GM18519 (cell line): ENCODE measurements at regions not wholly inside any gene's neighbourhood (a gene's known extent, or its start where the extent isn't known, plus 50 kb on each side); places are given as distances from the start of the nearest gene placed in this dataset.

Experiments
- ATAC-seq: cut with Tn5 transposase; IDR thresholded peaks from one replicate; pipeline ENCODE4 v1.9.1; 2021; ENCODE audit warnings: mild to moderate bottlenecking, moderate library complexity; ENCODE audit not compliant: unreplicated experiment, low FRiP score

DNA sequence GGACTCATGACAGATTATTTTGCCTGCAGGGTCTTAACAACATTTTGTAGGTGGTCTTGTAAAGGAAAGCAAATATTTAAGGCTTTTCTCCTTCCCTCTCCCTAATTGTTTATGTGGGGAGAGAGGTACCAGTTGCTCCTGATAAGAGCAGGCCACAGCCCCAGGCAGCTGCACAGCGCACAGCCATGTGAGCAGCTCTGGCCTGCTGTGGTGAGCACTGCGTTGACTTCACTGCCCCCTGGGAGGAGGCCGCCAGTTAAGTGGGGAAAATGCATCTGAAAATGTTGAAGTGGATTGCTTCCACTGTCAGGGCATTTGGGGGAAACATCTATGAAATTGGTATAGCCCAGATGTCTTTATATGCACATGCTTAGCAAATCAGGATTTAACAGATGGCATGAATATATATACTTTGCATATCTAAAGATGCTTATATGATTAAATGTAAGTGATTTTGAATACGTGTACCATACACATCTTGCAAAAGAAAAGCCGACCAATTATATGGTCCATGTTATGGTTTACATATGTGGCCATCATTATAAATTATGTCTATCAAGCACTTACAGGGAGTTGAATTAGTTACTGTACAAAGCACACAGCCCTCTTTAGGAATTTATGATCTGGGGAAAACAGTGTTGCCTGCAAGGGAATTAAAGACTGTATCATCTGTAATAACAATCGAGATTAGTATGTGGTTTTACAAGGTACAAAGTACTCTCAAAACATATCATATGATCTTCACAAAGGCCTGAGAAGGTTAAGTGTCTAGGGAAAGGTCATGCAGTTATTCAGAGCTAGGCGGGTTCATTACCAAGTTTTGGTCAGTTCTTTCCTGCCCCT lies 132.1 kb downstream of the RHOU start:
- no peak for ATAC-seq

DNA sequence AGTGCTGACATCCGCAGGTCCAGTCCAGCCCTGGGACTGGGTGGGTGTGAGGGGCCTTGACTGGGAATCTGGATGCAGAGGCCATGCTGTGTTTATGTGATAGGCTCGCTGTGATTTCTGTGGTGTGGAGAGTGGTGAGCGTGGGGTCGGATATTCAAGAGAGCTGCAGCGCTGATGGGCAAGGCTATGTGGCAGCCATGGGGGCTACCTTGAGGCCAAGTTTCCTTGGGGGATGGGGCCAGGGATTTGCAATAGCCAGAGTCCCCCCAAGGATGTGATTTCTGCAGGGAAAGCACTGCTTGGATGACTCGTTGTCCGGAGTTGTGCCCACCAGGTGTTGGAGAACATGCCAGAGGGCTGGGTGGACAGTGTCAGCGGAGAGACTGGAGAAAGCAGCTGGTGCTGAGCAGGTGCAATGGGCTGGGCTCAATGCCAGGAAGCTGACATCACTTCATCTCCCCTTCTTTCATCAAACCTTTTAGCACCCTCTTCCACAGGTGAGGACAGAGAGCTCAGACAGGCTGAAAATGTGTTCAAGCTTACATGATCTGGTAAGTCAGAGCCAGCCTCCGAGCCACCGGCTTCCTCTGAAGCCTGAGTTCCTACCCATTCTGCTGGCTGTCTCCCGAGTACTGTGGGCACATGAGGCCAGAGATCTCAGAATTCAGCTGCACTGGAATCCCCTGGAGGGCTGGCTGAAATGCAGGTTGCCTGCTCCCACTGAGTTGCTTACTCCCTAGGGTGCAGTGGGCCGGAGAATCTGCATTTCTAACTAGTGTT lies 132.9 kb downstream of the RHOU start:
- no peak for ATAC-seq

DNA sequence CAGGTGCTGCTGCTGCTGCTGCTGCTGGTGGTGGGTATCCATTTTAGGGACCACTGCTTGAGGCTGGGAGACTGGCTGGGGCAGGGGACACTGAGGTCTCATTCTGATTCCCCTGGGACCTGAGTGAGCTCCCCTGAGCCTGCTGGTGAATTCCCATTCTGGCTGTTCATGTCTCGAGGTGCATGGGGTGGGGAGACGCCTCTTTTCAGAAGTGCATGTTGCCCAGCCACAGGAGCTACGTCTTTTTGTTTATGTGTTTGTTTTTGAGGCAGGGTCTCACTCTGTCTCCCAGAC lies 133.4 kb downstream of the RHOU start:
- no peak for ATAC-seq

DNA sequence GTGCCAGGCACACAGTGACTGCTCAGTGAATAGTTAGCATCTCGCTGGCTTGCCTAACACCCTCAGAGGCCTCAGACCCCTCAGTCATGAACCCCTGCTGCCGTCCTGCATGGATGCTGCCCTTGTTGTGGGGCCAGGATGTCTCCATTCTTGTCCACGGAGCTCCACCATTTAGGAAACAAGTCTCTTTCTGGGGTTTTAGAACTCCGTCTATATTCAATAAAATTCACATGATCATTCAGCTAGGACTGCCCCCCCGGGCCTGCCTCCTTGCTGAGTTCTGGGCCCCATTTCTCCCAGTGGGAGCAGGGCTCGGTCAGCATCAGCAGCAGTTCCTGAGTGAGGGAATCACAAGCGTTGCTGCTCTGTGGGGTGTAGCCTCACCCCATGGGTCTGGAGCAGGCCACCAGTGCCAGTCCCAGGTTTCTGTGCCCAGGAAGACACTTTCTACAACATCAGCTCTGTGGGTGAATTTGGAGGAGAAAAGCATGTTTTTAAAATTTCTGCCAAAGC lies 134.1 kb downstream of the RHOU start:
- no peak for ATAC-seq

DNA sequence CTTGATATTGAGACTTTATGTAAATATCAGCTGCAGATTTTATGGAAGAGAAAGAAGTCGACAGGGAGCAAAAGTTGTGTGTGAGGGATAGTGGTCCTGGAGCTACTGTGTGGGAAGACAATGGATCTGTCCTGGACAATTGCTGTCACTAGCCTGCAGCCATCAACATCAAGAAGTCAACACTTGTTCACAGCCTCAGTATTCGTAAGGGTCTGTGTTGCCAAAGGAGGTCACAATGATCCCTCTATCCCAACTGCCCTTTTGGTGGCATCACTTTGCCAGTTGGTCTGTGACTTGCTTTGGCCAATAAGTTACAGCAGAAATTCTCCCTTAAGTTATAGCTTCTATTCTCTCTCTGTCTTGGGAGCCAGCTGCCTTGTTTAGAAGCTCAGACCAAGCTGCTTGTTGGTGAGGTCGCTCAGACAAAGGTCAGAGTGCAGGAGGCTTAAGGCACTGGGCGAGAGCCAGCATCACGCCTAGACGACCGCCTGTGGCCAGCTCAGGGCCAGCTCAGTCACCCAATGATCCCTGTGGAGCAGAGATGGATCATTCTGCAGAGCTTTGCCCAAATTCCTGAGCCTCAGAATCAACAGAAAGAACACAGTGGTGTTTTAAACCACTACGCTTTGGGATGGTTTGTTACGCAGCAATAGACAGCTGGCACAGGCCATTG lies 134.9 kb downstream of the RHOU start:
- ATAC-seq = no peak

DNA sequence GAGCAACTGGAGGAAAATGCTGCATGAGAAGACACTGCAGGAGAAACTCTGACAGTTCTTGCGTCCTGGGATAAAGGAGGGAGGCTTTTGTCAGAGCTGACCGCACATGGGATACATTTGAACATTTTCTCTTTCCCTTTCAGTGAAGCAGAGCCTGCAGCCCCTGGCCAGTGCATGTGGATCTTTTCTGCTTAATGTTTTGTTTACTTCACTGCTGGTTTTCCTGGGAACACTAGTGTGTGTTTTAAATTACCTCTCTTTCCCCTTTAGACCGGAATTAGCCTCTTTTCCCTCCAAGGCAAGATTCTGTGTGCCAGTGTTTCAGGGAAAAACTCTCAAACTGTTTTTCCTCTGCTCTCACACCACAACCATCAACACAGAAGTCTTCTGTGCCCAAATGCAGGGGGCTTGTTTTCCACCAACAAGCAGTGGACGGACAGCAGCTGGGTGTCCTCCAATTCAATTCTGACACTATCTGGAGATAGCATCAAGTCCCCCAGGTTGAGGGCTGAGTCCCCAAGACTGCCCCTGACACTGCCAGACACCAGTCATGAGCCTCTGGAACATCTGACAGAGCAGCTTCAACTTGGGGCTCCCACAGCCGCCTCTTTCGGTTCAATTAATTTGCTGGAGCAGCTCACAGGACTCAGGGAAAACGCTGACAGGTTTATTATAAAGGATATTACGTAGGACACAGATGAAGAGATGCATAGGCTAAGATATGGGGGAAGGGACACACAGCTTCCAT lies 136.2 kb downstream of the RHOU start:
- no peak for ATAC-seq

DNA sequence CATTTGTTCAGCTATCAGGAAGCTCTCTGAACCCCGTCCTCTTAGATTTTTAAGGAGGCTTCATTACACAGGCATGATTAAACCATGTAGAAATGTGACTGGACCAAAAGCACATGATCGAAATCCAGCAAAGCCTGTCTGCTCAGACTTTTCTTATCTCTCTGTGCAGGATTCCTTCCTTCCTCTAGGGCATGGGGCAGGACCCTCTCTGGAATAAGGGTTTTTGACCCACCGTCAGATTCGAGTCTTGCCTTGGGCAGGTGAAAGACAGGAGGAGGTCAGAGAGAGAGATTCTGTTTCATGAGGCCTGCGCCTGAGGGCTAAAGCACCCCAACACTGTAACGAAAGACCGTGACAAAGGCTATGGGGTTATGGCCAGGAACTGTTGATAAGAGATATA lies 136.8 kb downstream of the RHOU start:
- no peak for ATAC-seq

DNA sequence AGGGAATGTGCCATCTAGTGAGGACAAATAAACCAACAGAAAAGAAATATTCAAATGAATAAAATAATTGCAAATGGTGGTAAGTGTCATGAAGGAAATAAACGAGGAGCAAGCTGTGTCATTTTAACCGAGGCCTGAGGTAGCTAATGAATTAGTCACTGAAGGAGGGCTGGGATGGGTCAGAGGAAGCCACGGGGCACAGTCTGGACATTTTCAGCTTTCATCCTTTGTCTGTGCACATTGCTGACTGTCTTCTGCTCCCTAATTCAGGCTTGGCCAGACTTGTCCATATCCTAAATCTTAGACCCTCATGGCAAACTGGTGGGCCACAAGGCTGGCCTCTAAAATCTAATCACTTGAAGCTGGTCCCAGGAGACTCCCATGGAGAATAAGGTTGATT lies 138.4 kb downstream of the RHOU start:
- ATAC-seq = no peak

DNA sequence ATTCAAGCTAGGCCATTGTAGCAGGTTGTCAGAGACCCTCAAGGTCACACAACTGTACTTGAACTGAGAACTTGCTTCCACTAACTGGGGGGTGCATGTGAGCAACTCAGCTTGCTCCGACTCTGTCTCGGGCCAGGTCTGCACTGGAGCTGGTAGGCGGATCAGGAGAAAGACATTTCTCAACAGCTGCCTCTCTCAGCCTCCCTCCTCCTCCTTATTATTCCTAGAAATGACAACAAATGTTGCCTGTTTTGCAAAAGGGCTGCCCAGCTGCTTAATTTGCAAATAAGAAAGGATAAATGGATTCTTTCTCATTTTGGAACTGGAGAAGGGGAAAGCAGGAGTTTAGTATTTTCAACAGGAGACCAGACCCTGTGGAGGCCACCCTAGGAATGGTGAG lies 140.5 kb downstream of the RHOU start:
- ATAC-seq = no peak

DNA sequence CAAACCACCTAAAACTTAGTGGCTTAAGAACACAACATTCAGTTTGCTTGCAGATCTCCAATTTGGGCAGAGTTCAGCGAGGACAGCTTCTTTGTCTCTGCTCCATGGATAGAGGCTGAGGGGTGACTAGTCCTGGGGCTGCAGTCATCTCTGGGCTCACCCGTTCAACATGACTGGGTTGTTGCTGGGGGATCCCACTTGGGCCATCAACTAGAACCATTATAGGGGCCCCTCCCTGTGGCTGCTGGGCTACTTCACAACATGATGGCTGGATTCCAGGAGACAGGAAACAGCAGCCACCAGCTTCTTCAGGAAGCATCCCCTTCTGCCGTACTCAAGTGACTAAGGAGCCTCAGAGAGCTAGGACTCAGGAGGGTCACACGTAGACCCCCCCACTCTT lies 140.9 kb downstream of the RHOU start:
- ATAC-seq = no peak

DNA sequence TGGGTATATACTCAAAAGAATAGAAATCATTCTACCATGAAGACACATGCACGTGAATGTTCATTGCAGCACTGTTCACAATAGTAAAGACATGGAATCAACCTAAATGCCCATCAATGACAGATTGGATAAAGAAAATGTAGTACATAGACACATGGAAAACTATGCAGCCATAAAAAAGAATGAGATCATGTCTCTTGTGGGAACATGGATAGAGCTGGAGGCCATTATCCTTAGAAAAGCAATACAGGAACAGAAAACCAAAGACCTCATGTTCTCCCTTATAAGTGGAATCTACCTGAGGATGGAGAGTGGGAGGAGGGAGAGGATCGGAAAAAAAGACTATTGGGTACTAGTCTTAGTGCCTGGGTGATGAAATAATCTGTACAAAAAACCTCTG lies 143.9 kb downstream of the RHOU start:
- ATAC-seq = no peak

DNA sequence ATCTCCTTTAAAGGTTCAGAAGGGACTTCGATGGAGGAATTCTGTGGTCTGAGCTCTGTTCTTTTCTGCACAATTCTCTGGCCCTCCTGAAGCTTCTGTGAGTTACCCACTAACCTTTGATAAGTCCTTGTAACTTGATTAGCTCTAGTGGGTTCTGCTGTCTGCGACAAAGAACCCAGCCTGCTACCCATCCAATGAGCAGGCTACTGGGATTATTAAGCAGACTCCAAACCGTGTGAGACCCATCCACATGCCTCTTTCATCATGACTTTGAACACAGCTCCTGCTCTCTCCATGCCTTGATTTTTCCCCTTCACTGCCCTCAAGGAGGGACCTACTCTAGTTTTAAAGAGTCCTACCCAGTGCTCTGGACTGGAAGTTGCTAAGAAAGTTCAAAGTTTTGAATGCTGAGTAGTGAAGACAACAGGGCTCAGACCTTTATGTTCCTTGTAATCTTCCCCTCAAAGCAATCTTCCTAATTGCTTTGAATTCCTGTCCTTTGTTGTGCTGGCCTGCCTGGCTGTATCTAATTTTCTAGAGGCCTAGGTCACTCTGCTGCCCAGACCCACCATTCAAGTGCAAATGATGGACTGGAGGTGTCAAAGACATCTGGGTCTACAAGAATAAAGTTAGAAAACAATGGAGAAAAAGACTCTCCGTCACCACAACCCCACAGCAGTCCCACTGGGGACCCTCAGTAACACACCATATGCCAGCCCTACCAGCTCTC lies 146.9 kb downstream of the RHOU start:
- ATAC-seq = no peak

DNA sequence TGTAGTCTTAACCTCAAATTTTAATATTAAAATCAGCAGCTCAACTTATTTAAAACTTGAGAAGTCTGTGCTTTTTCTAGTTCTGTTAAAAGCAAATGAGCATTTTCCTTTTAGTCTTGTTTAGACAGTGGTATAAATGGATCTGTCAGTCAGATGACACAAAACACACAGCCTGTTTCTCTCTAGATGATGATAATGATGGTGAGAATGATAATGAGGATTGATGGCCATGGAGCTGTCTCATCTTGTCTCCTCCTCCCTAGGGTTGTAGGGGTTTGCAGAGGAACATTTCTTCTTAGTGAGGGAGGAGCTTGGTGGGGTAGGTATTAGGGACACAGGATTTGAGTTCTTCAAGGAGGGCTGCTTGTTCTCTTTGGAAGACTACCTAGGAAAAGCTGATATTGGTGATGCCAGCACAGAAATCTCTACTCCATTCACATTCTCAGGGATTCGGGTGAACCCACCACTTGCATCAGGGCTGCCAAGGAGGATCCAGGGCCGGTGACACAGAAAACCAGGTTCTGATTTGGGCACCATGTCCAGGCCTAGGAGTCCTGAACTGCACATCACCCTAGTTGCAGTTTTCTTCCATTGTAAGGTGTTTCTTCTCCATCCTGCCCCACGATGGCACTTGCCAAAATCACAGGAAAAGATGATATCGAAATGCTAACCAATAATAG lies 147.6 kb downstream of the RHOU start:
- ATAC-seq = no peak

DNA sequence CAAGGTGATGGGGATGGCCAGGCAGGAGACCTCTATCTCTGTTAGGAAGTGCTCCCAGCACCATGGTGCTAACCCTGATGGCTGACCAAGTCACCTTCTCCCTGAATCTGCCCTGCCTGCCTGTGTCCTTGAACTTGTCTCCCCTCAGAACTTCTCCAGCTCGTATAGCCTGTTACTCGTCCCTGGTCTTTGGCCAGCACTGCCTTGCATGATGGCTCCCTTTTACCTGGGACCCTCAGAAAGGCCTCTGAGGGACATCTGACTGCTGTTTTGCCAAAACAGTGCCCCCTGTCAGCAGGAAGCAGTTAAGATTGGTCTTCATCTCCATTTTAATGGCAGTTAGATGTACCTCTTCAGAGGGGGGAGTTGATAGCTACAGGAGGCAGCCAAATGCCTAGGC lies 148.3 kb downstream of the RHOU start:
- no peak for ATAC-seq

DNA sequence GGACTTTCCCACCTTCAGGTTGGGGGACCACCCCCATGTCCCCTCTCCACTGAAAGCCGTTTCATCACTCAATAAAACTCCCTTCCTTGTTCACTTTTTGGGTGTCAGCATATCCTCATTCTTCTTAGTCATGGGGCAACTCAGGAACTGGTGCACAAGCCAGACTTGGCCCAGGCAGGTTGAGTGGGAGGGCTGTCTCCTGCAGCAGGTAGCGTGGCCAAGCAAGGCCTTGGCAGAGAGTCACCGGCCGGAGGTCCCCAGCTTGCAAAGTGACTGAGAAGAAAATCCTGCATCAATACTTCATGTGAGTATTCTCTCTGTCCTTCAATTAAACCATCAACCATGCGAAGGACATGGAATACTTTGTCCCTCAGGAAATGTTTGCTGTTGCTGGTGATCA lies 148.9 kb downstream of the RHOU start:
- ATAC-seq = no peak

DNA sequence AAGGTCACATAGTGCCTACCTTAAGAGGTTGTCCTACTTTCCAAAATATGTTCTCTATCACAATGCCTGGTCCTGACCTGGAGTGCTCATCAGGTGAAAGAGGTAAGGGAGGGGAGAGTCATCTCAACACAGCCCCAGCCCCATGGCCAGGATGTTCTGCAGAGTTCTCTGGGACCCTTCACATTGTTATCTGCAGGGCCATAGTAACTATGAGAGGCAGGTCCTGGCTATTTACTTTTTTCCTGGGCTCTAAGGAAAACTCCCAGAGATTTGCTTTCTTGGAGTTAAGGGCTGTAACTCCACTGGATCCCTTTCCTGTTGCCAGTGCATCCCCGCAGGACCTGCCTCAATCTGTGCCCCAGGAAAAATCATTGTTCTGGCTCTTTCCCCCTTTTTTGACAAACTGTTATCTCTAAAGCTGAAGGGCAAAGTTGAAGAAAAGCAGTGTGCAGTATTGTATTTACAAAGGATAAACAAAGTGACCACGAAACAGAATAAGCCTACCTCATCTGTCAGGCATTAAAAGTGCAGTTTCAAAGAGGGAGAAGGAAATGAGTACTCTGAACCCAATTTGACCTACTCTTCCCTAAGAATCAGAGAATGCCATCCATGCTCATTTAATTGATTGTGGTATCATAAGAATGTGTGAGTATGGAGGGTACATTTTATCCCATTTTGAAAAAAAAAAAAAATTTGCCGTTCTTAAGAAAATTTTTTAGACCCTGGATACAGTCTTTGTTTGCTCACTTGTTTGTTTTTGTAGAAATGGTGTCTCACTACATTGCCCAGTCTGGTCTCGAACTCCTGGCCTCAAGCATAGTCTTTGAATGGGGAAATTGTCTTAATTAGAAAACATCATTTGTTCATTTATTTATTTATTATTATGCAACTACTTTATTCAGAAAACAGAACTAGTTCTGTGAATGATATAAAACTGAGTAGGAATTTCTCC lies 149.6 kb downstream of the RHOU start:
- ATAC-seq = no peak

DNA sequence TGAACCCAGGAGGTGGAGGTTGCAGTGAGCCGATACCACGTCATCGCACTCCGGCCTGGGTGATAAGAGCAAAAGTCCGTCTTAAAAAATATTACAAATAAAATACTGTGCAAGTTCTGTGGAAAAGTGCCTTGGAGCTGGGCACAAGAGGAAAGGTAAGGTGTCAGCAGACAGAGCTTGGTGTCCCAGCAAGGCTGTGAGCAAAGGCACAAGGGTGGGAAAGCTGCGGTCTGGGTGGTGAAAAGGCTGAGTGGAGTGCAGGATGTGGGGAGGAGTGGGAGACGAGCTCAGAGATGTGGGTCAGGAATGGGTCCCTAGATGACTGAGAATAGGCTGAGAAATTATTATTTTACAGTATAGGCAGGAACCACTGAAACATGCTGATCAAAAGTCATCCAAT lies 150.6 kb downstream of the RHOU start:
- ATAC-seq = no peak

DNA sequence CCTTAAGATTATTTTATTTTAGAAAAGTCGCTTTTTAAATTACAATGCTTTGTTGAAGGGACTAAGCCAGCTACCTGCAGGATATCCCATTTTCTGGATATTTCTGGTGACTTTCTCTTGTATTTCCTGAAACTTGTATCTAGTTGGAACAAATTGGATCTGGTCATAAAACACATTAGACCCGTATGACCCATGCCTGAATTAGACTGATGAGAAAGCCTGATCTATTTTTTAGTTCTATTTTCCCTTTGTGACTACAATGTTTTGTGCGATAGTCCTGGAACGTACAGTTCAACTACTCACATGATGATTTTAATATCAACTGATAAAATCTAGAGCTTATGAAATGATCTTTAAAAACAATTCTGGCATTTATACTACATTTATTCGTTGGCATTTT lies 151.8 kb downstream of the RHOU start:
- no peak for ATAC-seq
